Panc1 (cell line): ENCODE measurements at regions not wholly inside any gene's neighbourhood (a gene's known extent, or its start where the extent isn't known, plus 50 kb on each side); places are given as distances from the start of the nearest gene placed in this dataset.

Experiments
- CTCF ChIP-seq: fragments of 450-650 bp; IDR thresholded peaks from 2 replicates; pipeline ENCODE4 v1.5.1; 2017; ENCODE audit warnings: mild to moderate bottlenecking
- POLR2AphosphoS5 ChIP-seq: IDR thresholded peaks from 2 replicates; pipeline ENCODE4 v1.6.1; 2012; ENCODE audit warnings: mild to moderate bottlenecking, low read depth, low read length, moderate library complexity
- SIN3A ChIP-seq: IDR thresholded peaks from 2 replicates; pipeline ENCODE4 v1.6.1; 2012; ENCODE audit warnings: low read depth, mild to moderate bottlenecking, low read length, moderate library complexity, borderline replicate concordance; ENCODE audit not compliant: insufficient read depth
- TCF7L2 ChIP-seq: IDR thresholded peaks from 2 replicates; pipeline ENCODE4 v1.6.1; 2011; ENCODE audit warnings: mild to moderate bottlenecking, low read depth, low read length, inconsistent platforms

GRCh38 chr13:103297083-103297482 is 230.9 kb upstream of the SLC10A2 start:
- TF ChIP-seq CTCF: no peak
- TF ChIP-seq POLR2AphosphoS5: no peak
- no peak for TF ChIP-seq SIN3A
- TF ChIP-seq TCF7L2: no peak
